NOMO-1 treated with dmso at 0.1 percent for 144 hours (cell line): ENCODE measurements at regions not wholly inside any gene's neighbourhood (a gene's known extent, or its start where the extent isn't known, plus 50 kb on each side); places are given as distances from the start of the nearest gene placed in this dataset.
"Not testable (repeated sequence)": the region's sequence is repeated elsewhere in the genome, so short reads cannot be mapped to it uniquely, and the experiment has no call there.

Experiments
- DNase-seq: peaks from one replicate; lab custom pipeline; 2025; ENCODE audit not compliant: unreplicated experiment; lab: John Stamatoyannopoulos, UW

- no peak for DNase-seq
These were observed 1448.6 kb upstream of the RAG2 start for GRCh38 chr11:38046571-38047135.

GRCh38 chr11:38043060-38043459, 1445.0 kb upstream of the RAG2 start:
- DNase-seq, result no peak

- no peak for DNase-seq
These were observed 1440.7 kb upstream of the RAG2 start for GRCh38 chr11:38038777-38039176.

- DNase-seq, result no peak
These were observed 1421.2 kb upstream of the RAG2 start for GRCh38 chr11:38019072-38019775.

- DNase-seq, result no peak
These were observed 1416.4 kb upstream of the RAG2 start for GRCh38 chr11:38014405-38014804.

- DNase-seq, result no peak
These were observed 1415.1 kb upstream of the RAG2 start for GRCh38 chr11:38013157-38013556.

GRCh38 chr11:38011496-38011895, 1413.5 kb upstream of the RAG2 start:
- no peak for DNase-seq

- DNase-seq, result no peak
These were observed 1411.9 kb upstream of the RAG2 start for GRCh38 chr11:38009932-38010331.

GRCh38 chr11:38006466-38006865, 1408.4 kb upstream of the RAG2 start:
- DNase-seq, result no peak

GRCh38 chr11:38005597-38005996, 1407.6 kb upstream of the RAG2 start:
- no peak for DNase-seq

GRCh38 chr11:37999171-37999570, 1401.1 kb upstream of the RAG2 start:
- no peak for DNase-seq

- no peak for DNase-seq
These were observed 1397.8 kb upstream of the RAG2 start for GRCh38 chr11:37995886-37996285.

- DNase-seq, result no peak
These were observed 1390.0 kb upstream of the RAG2 start for GRCh38 chr11:37988031-37988430.

- DNase-seq, result no peak
These were observed 1387.0 kb upstream of the RAG2 start for GRCh38 chr11:37984991-37985390.

GRCh38 chr11:37978647-37979046, 1380.6 kb upstream of the RAG2 start:
- no peak for DNase-seq

GRCh38 chr11:37973941-37974340, 1375.9 kb upstream of the RAG2 start:
- no peak for DNase-seq

- DNase-seq, result no peak
These were observed 1374.7 kb upstream of the RAG2 start for GRCh38 chr11:37972691-37973090.

- not testable (repeated sequence) for DNase-seq
These were observed 1371.3 kb upstream of the RAG2 start for GRCh38 chr11:37969336-37969735.

- DNase-seq, result no peak
These were observed 1370.1 kb upstream of the RAG2 start for GRCh38 chr11:37968148-37968547.

- DNase-seq, result no peak
These were observed 1369.6 kb upstream of the RAG2 start for GRCh38 chr11:37967635-37968034.

- DNase-seq, result no peak
These were observed 1365.4 kb upstream of the RAG2 start for GRCh38 chr11:37963440-37963839.

GRCh38 chr11:37957717-37958116, 1359.7 kb upstream of the RAG2 start:
- DNase-seq, result no peak

GRCh38 chr11:37951996-37952395, 1354.0 kb upstream of the RAG2 start:
- DNase-seq, result no peak
